HEK293T (cell line): ENCODE measurements at regions not wholly inside any gene's neighbourhood (a gene's known extent, or its start where the extent isn't known, plus 50 kb on each side); places are given as distances from the start of the nearest gene placed in this dataset.

Source experiments
- CTCF ChIA-PET: fragments of 350-600 bp; formaldehyde crosslinking; extraction: SDS; loops from one replicate; lab custom pipeline; 2021; ENCODE audit warnings: antibody characterized with exemption, inconsistent platforms; lab: Yijun Ruan, JAX
- POLR2A ChIA-PET: fragments of 350-600 bp; formaldehyde crosslinking; extraction: SDS; loops from one replicate; lab custom pipeline; 2020; ENCODE audit warnings: antibody characterized with exemption, inconsistent platforms; lab: Yijun Ruan, JAX
- DNase-seq: peaks from one replicate; pipeline ENCODE4 v3.0.0; 2012; ENCODE audit warnings: mixed read lengths; ENCODE audit errors: extremely low spot score
- ARNT ChIP-seq: fragments of 450-650 bp; IDR thresholded peaks from 2 replicates; pipeline ENCODE4 v1.6.1; 2017; ENCODE audit warnings: mild to moderate bottlenecking
- BHLHE40 ChIP-seq: fragments of 450-650 bp; IDR thresholded peaks from 2 replicates; pipeline ENCODE4 v1.6.1; 2016; ENCODE audit warnings: mild to moderate bottlenecking, moderate library complexity, borderline replicate concordance
- CTBP1 ChIP-seq: fragments of 450-650 bp; IDR thresholded peaks from 2 replicates; pipeline ENCODE4 v1.6.1; 2016; ENCODE audit warnings: borderline replicate concordance
- ELF4 ChIP-seq: fragments of 450-650 bp; IDR thresholded peaks from 2 replicates; pipeline ENCODE4 v1.6.1; 2017; ENCODE audit warnings: antibody characterized with exemption
- FOXA1 ChIP-seq: fragments of 450-650 bp; IDR thresholded peaks from 2 replicates; pipeline ENCODE4 v1.6.1; 2016; ENCODE audit warnings: mild to moderate bottlenecking
- FOXK2 ChIP-seq: fragments of 450-650 bp; IDR thresholded peaks from 2 replicates; pipeline ENCODE4 v1.6.1; 2016; ENCODE audit warnings: mild to moderate bottlenecking
- FOXM1 ChIP-seq: fragments of 450-650 bp; IDR thresholded peaks from 2 replicates; pipeline ENCODE4 v1.6.1; 2017; ENCODE audit warnings: mild to moderate bottlenecking, borderline replicate concordance
- HDGF ChIP-seq: fragments of 450-650 bp; IDR thresholded peaks from 2 replicates; pipeline ENCODE4 v1.6.1; 2017; ENCODE audit warnings: antibody characterized with exemption, borderline replicate concordance
- L3MBTL2 ChIP-seq: fragments of 450-650 bp; conservative IDR thresholded peaks from 2 replicates; pipeline ENCODE4 v1.6.1; 2016; ENCODE audit warnings: mild to moderate bottlenecking
- LEF1 ChIP-seq: fragments of 450-650 bp; IDR thresholded peaks from 2 replicates; pipeline ENCODE4 v1.6.1; 2017; ENCODE audit warnings: mild to moderate bottlenecking, borderline replicate concordance
- NFRKB ChIP-seq: fragments of 450-650 bp; IDR thresholded peaks from 2 replicates; pipeline ENCODE4 v1.6.1; 2016; ENCODE audit warnings: mild to moderate bottlenecking, moderate library complexity
- PKNOX1 ChIP-seq: fragments of 450-650 bp; IDR thresholded peaks from 2 replicates; pipeline ENCODE4 v1.6.1; 2016
- SP1 ChIP-seq: fragments of 450-650 bp; IDR thresholded peaks from 2 replicates; pipeline ENCODE4 v1.6.1; 2017
- SUZ12 ChIP-seq: fragments of 450-650 bp; IDR thresholded peaks from 2 replicates; pipeline ENCODE4 v1.6.1; 2016; ENCODE audit warnings: mild to moderate bottlenecking
- TARDBP ChIP-seq: fragments of 450-650 bp; IDR thresholded peaks from 2 replicates; pipeline ENCODE4 v1.6.1; 2016
- ZNF384 ChIP-seq: fragments of 450-650 bp; IDR thresholded peaks from 2 replicates; pipeline ENCODE4 v1.6.1; 2016

- no peak for DNase-seq
- POLR2A ChIA-PET, result no interaction called here
- CTCF ChIA-PET, result no interaction called here
- TF ChIP-seq PKNOX1, result no peak
- TF ChIP-seq FOXA1, result no peak
- TF ChIP-seq HDGF, result no peak
These were observed 265.5 kb downstream of the PTPRC start for GRCh38 chr1:198904321-198904720.

- ChIA-PET POLR2A (no interaction called here), CTCF (no interaction called here)
- DNase-seq, result no peak
- TF ChIP-seq PKNOX1, result no peak
- TF ChIP-seq ELF4, result no peak
- no peak for TF ChIP-seq LEF1
- no peak for TF ChIP-seq FOXK2
- TF ChIP-seq FOXM1, result no peak
- TF ChIP-seq L3MBTL2, result no peak
- no peak for TF ChIP-seq FOXA1
- TF ChIP-seq NFRKB, result no peak
- TF ChIP-seq SP1, result no peak
These were observed 268.0 kb downstream of the PTPRC start for GRCh38 chr1:198906739-198907422.

GRCh38 chr1:198907423-198907746 is 268.5 kb downstream of the PTPRC start:
- POLR2A ChIA-PET, result no interaction called here
- TF ChIP-seq SP1, result no peak
- no peak for TF ChIP-seq FOXM1
- no peak for TF ChIP-seq BHLHE40
- TF ChIP-seq SUZ12, result no peak
- TF ChIP-seq TARDBP, result no peak
- no peak for TF ChIP-seq NFRKB
- CTCF ChIA-PET, result no interaction called here
- no peak for DNase-seq

GRCh38 chr1:198908995-198909394 is 270.2 kb downstream of the PTPRC start:
- no peak for DNase-seq
- ChIA-PET POLR2A (no interaction called here), CTCF (no interaction called here)
- TF ChIP-seq FOXK2 (no peak), PKNOX1 (no peak), TARDBP (no peak), NFRKB (no peak)

GRCh38 chr1:198909973-198910372 is 271.1 kb downstream of the PTPRC start:
- TF ChIP-seq ZNF384 (no peak), SUZ12 (no peak), FOXA1 (no peak), FOXM1 (no peak), ELF4 (no peak), LEF1 (no peak), PKNOX1 (no peak), FOXK2 (no peak), L3MBTL2 (no peak), BHLHE40 (no peak), ARNT (no peak), NFRKB (no peak), HDGF (no peak), SP1 (no peak), TARDBP (no peak), CTBP1 (no peak)
- CTCF ChIA-PET, result no interaction called here
- no peak for DNase-seq
- POLR2A ChIA-PET, result no interaction called here

GRCh38 chr1:198910816-198911215 is 272.0 kb downstream of the PTPRC start:
- ChIA-PET POLR2A (no interaction called here), CTCF (no interaction called here)

More at GRCh38 chr1:198910816-198911215, 272.0 kb downstream of the PTPRC start:
- TF ChIP-seq SUZ12 (no peak), FOXK2 (no peak), ZNF384 (no peak), PKNOX1 (no peak), BHLHE40 (no peak), HDGF (no peak)
- no peak for DNase-seq
